HG02763 (cell line): ENCODE measurements at regions not wholly inside any gene's neighbourhood (a gene's known extent, or its start where the extent isn't known, plus 50 kb on each side); places are given as distances from the start of the nearest gene placed in this dataset.

Experiments used
- ATAC-seq: cut with Tn5 transposase; IDR thresholded peaks from one replicate; pipeline ENCODE4 v1.9.1; 2021; ENCODE audit warnings: mild to moderate bottlenecking, moderate library complexity; ENCODE audit not compliant: unreplicated experiment

DNA sequence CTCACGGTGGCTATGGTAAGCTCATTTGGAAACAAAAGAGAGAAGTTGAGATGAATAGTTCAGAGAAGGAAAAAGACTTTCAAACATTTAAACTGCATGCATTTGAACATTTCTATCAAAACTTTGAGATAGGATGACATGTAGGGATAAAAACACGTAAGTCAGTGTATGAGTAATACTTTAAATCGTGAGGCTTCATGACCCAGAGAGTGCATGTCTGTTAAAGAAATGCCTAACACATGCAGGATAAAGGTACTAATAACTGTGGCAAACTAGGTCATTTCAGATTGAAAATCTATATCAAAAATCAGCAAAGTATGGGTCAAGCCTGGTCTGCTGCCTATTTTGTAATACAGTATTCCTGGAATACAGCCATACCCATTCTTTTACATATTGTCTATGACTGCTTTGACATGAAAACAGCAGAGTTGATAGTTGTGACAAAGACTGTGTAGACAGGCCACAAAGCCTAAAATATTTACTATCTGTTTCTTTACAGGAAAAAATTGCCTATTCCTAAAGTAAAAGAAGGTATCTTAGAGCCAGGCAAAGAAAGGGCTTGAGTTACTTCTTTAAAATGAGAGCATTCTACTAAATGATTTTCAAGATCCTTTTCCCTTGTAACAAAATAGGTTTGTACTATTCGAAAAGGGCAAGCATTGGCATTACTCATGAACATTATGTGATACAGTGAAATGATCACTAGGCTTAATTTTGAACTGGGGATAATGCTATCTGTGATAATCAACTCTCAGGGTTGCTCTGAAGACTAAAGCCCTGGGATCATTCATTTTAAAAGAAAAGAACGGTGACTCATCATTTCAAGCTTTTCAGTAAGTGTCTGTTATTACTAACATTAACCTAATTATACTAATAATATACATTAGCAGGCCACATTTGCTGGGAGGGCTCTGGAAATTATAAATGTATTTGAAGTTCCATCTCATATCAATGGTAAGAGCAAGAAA is 185.9 kb downstream of the CRPPA start:
- ATAC-seq = no peak

DNA sequence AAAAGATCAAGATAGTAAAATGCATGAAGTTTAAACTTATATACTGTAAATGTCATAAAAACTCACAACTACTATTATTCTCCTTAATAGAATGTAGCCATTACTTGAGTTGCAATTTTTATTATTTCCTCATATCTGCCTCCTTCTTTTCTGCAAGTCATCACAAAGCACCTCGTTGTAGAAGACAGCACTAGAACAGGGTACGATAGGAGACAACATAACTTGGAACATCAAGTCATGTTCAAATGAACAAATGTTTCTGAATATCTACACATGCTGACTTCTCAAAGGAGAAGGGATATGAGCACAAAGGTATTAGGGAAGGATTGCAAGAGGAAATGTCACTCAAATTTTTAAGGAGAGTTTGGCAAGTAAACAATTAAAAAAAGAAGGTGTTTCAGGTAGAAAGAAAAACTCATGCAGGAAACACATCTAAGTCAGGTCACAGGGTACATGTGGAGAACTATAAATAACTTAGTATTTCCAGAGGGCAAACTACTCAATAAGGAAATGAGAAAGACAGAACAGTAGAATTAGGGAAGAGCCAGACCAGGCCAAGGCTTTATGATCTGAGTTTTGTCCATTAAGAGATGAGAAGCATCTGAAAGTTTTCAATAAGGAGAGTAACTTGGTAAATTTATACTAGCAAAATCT is 186.7 kb downstream of the CRPPA start:
- ATAC-seq = no peak

DNA sequence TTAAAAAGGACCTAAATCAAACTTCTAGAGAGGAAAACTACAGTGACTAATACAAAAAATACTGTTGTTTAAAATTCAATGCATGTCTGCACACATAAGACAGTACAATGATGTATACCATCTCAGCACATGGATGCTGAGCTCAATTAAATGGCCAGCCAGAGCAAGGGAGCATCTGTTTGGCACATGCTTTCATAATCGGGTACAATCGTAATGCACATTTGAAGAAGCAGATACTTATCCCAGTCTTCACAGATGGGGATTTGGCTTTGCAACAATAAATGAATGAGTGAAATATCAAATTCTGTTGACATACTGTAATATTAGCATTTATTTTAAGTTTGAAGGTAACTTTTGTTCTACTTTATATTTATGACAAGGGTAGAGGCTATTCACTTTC is 187.8 kb downstream of the CRPPA start:
- ATAC-seq = no peak

DNA sequence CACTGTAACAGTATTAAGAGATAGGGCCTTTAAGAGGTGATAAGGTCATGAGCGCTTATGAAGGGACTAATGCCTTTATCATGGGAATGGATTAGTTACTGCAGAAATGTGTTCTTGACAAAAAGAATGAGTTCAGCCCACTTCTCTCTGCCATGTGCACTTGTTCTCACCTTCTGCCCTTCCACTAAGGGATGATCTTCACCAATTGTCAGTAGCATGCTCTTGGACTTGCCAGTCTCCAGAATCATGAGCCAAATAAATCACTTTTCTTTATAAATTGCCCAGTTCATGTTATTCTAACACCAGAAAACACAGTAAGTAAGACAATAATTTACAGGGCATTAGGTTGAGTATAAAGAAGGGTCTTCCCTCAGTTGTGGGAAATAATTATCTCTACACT is 189.1 kb downstream of the CRPPA start:
- ATAC-seq = no peak

DNA sequence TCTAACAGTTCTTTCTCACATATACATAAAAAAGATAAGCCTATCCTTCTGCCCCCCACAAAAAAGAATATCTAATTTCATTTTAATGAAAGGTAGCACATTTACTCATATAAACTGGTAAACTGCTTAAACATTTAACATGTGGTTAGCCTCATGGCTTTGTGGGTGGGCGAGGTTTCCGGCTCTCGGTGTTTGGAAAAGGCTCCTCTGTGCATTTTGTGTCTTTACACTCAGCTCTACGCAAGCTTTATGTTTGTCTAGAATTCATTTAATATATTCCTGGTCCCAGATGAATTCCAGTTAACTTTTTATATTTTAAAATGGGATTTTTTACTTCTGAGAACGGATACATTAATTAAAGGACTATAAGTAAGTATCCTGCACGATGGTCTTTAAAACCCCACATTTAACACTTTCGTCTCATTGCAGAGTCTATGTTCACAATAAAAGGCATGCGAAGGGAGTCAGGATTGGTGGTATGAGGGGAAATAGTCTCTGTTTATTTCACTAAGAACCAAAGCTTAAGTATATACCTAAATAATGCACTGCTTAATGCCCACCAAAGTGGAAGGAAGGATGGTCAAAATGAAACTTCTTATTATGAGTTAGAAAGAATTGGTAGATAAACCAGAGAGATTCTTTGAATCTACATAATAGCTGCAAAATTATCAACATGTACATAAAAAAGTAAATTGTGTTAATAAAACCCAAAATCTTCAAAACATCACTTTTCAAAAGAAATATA is 197.2 kb downstream of the CRPPA start:
- no peak for ATAC-seq

DNA sequence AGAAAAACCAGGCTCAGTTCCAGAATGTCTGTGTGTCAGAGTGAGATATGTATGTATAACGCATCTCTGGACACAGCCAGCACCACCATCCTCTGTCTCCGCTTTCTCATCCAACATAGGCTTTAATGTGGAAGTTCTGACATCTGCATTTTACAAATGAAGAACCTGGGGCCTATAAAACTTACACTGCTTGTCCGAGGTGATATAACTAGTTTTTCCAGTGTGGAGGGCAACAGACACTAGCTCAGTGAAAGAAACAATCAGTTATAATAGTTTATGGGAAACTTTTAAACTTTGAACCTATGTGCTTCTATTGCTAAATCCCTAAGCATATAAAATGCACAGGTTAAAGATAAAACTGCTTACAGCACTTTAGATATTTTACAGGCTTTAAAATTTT is 208.7 kb downstream of the CRPPA start:
- no peak for ATAC-seq

DNA sequence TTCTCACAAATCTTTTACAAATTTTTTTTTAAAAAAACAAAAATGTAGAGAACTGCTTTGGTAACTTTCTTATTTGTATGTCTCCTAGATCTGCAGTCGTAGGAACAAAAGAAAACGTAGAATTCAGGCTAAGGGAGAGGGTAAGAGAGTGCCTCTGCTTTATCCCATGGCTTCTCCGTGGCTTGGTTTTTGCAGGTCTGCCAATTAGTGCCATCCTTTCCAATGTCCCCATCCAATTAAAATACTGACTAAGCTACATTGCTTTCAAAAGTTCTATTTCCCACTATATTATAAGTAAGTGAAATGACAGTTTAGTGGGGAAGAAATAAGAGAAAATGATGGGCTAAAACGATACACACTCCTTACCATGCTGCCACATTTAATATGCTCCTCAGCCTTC is 209.3 kb downstream of the CRPPA start:
- ATAC-seq = no peak

DNA sequence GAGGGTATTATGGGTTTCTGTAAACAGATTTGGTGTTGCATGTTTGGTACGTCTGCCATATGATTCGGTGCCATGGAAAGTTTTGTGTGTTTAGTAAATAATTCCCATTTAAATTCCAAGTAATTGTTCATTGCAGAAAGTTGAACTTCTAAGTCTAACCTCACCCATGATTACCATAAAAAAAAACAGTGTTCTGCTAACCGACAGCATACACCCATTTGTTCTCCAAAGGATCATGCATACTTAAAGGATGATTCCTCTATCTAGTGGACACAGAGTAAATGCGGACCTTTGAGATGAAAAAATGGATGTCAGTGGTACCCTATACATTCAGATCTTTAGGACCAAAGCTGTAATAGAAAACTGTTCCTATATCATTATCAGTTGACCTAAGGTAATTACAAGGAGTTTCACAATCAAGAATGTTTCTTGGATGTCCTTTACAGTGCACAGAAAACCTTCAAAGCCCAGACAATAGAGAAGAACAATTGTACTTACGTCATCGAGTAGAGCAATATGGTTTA is 209.9 kb downstream of the CRPPA start:
- ATAC-seq = no peak

DNA sequence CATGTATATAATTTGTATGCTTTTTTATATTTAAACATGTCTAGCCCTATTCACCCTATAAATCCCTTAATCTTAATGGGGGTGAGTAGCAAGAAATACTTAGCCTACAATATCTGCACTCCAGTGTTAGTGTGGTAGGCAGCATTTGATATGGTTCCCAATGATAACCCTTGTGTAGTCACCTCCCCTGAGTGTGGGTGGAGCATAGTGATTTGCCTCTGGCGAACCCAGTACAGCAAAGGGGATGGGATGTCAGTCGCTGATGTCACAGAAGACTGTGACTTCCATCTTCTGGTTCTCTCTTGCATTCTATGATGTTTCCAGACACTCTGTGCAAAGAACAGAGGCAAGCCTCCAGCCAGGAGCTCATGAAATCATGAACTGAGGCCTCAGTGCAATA is 211.2 kb downstream of the CRPPA start:
- ATAC-seq = no peak

DNA sequence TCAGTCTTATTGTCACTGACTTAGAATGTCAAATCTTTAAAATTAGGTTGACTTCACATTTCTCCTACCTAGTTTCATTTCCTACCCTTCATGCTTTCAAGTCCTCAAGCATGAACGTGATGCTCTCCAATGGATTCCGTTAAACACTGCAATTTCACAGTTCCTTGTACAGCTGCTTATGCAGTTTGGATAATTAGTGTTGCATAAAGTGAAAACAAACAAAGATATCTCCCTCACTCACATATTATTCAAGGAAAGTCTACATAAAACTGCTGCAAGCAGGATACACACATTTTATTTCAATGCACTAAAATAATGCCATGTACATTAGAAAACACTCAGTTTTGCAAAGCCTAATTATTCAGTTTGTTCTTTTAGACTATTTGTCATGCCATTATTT is 214.0 kb downstream of the CRPPA start:
- ATAC-seq = no peak

DNA sequence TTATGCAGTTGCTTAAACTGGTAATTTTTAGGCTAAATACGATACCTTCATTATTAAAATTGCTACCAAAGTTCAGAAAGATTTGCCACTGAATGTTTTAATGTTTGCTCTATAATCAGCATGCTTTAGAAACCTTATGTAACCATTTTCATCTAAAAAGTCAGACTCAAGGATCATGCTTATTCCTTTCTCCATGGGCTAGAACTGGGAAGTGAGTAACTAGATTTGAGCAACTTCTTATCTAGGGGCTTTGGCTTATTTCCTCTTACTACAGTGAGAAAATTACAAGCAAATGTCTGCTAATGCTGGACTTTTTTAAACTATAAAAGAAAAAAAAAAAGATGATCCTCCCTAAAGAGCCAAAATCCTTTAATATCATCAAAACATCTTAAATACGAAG is 215.9 kb downstream of the CRPPA start:
- ATAC-seq = no peak

DNA sequence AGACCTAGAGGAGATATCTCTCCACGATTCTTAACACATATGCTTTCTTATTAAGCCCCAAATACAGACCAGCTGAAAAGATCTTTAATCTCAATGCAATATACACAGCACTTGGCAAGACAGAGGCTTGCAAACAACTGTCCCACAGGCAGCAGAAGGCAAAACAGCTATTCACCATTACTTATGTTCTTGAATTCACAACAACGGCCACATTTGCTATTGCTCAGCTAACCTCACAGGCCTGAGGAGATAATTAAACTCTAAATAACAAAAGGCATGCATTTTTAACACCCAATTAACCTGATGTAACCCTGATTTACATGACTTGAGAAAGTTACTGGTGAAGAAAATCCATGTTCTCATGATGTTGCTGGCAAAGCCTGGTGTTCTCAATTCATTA is 216.4 kb downstream of the CRPPA start:
- no peak for ATAC-seq

DNA sequence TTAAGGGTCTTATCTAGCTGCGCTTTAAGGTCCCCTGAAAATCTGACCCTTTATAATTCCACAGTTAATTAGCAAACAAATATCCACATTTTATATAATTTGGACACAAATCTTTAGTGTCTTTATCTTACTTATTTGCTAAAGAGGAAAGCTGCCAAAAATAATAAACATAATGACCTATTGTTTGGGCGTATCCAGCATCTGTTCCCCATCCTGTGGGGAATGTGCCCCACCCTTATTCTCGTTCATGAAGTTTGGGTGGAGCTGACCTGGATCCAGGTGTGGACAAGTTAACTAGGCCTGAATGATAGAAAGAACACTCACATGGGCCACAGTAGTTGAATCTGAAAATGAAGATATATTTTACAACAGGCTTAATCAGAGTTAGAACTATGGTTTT is 218.3 kb downstream of the CRPPA start:
- no peak for ATAC-seq

DNA sequence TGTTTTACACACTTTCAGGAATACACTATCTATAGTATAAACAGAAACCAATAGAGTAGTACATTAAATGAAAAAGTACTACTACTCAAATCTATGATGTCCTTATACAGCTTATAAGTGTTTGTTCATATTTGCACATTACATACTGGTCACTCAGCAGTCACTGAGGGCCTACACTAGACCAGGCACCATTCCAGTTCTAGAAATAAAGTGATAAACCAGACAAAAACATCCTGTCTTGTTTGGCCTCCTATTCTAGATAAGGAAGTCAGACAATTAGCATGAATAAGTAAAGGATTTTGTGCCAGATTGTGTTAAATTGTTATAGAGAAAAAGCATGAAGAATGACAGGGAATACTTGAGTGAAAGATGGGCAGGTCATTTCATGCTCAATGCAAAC is 219.0 kb downstream of the CRPPA start:
- no peak for ATAC-seq

DNA sequence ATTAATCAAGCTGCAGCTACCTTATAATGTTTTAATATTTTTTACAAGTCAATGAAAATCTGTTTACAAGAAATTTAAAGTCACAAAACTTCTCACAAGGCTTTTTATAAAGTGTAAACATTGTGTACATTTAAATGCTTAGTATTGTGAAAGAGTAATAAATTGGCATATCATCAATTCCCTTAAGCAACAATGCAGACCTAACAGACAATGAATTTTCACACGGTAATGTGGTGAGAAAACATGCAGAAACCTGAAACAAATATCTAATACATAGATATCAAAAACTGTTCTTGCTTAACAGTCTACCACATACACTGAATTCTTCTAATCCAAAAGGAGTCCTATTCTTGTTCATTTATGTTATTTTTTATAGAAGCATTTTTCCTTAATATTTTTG is 220.7 kb downstream of the CRPPA start:
- ATAC-seq = no peak

DNA sequence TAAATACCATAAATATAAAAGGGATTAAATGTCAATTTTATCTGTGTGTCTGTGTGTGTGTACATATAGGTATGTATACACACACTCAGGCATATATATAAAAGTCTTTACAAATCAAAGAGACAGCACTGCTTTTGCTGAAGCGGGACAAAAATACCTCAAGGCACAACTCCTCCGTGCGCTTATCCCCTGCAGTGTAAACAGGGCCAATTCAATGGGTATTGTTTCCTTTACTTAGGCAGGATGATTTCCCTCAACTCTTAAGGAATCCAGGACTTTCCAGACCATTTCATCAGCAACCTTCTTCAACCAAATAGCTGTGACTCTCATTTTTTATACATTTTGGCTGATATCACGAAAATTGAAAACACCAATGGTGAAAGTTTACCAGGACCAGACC is 227.7 kb downstream of the CRPPA start:
- no peak for ATAC-seq

DNA sequence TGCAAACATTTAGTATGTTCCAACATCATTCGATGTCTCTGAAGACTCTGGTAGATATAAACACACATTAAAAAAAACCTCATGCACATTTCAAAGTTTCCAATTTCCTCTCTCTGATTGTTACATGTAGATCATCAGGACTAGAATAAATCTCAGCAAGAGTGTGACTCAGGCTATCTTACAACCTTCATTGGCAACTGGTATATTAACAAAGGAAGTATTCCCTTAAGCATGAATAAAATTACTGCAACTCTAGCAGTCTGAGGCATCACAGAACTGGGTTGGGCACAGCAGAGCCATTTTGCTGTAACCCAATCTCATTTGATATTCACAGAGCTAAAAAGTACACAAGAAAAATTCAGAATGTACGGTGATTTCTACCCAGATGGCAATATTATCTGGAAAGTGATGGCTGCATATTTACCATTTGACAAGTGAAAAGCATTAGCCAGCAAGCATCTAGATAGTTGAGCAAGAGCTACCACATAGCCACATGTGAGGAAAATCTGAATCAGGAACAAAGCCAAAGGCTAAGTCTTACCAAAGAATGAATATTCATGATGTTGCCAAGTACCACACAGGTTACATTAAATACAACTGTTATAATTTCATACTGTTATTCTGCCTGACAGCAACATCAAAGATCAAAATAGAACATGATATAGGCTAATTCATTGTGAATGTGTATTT is 232.2 kb downstream of the CRPPA start:
- ATAC-seq = no peak

DNA sequence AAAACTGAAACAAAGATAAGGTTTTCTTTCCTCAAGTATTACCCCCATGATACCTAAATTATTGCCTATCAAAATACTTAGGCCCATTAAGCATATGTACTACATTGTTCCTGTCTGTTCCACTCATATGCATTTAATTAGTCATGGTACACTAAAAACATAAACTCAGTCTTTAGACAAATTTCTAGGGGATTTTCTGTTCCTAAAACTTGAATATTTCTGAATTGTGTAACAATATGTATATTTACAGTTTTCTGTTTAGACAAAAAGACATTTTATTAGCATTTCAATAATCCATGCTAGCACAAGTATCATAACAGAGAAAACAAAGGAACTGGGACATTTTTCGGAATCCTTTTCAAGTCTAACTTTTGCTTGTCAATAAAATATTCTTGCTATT is 234.2 kb downstream of the CRPPA start:
- ATAC-seq = no peak

DNA sequence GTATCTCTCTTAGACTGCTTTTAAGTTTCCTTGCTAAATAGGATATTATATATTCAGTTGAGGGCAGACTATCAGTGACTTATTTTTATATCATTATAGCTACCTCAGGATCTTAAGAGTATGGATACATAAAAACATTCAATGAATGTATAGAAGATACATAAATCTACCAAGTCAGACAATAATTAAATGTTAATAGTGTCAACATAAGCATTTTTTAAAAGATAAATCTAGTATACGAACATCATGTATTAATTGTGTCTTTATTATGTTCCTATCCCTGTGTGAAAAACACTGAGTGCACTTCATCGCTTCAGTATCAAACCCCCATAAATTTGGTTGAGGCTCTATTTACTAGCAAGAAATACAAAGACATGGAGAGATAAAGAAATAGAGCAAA is 242.8 kb downstream of the CRPPA start:
- ATAC-seq = no peak

DNA sequence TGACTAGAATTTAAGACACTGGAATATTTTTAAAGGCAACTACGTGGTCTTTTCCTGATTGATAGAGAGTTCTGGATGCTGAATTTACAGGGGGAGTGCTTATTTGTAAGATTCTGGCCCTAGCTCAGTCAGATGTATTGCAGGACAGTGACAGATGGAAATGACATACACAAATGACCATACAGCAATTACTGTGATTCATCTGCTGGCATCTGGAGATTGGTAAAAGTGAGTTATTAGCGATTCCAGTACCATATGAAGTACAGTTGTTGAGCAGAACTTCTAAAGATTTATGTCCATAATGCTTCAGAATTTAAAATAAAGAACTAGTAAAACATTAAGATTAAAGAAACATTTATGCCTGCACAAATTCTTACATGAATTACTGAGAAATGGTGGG is 243.2 kb downstream of the CRPPA start:
- ATAC-seq = no peak

DNA sequence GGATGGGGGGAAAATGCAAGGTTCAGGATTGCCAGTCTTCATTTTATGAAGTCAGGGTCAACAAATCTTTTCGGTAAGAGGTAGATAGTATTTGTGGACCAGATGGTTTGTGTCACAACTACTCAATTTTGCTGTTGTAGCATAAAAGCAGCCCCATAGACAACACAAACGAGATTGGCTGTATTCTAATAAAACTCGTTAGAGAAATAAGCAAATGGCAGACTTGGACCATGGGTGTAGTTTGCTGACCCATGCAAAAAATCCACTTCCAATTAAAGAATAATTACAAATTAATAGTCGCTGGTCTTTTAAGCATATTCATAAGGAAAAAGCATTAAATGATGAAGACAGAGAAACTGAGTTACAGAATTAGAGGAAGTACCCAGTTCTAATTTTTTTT is 247.1 kb downstream of the CRPPA start:
- no peak for ATAC-seq
